NCI-H460 (cell line): ENCODE measurements at regions not wholly inside any gene's neighbourhood (a gene's known extent, or its start where the extent isn't known, plus 50 kb on each side); places are given as distances from the start of the nearest gene placed in this dataset.
"Not testable (repeated sequence)": the region's sequence is repeated elsewhere in the genome, so short reads cannot be mapped to it uniquely, and the experiment has no call there.

ENCODE experiments used
- DNase-seq: peaks from one replicate; pipeline ENCODE4 v3.0.0-alpha.2; 2016; ENCODE audit warnings: low read depth; ENCODE audit errors: extremely low read depth

- DNase-seq: no peak
These were observed 105.8 kb upstream of the PELI1 start for GRCh38 chr2:64250063-64250462.

- DNase-seq: no peak
These were observed 106.7 kb upstream of the PELI1 start for GRCh38 chr2:64250751-64251423.

GRCh38 chr2:64251497-64252250 is 107.5 kb upstream of the PELI1 start:
- DNase-seq: no peak

- not testable (repeated sequence) for DNase-seq
These were observed 108.2 kb upstream of the PELI1 start for GRCh38 chr2:64252251-64252978.

GRCh38 chr2:64253421-64253820 is 109.2 kb upstream of the PELI1 start:
- not testable (repeated sequence) for DNase-seq

GRCh38 chr2:64258566-64258965 is 114.3 kb upstream of the PELI1 start:
- DNase-seq: no peak

- no peak for DNase-seq
These were observed 115.1 kb upstream of the PELI1 start for GRCh38 chr2:64259312-64259711.

- DNase-seq: no peak
These were observed 116.0 kb upstream of the PELI1 start for GRCh38 chr2:64260093-64260803.

- DNase-seq: no peak
These were observed 116.6 kb upstream of the PELI1 start for GRCh38 chr2:64260817-64261216.

GRCh38 chr2:64262071-64262470 is 117.9 kb upstream of the PELI1 start:
- DNase-seq: no peak

GRCh38 chr2:64262816-64263215 is 118.6 kb upstream of the PELI1 start:
- DNase-seq: no peak

- no peak for DNase-seq
These were observed 119.1 kb upstream of the PELI1 start for GRCh38 chr2:64263315-64263714.

GRCh38 chr2:64267699-64268098 is 123.5 kb upstream of the PELI1 start:
- DNase-seq: no peak

- no peak for DNase-seq
These were observed 124.3 kb upstream of the PELI1 start for GRCh38 chr2:64268330-64269048.

GRCh38 chr2:64273524-64274398 is 129.5 kb upstream of the PELI1 start:
- no peak for DNase-seq

GRCh38 chr2:64274399-64275173 is 130.4 kb upstream of the PELI1 start:
- no peak for DNase-seq

GRCh38 chr2:64275174-64275466 is 130.9 kb upstream of the PELI1 start:
- no peak for DNase-seq

GRCh38 chr2:64276417-64277095 is 132.3 kb upstream of the PELI1 start:
- no peak for DNase-seq
